ENCODE measurements at regions not wholly inside any gene's neighbourhood (a gene's known extent, or its start where the extent isn't known, plus 50 kb on each side); places are given as distances from the start of the nearest gene placed in this dataset.

DNA sequence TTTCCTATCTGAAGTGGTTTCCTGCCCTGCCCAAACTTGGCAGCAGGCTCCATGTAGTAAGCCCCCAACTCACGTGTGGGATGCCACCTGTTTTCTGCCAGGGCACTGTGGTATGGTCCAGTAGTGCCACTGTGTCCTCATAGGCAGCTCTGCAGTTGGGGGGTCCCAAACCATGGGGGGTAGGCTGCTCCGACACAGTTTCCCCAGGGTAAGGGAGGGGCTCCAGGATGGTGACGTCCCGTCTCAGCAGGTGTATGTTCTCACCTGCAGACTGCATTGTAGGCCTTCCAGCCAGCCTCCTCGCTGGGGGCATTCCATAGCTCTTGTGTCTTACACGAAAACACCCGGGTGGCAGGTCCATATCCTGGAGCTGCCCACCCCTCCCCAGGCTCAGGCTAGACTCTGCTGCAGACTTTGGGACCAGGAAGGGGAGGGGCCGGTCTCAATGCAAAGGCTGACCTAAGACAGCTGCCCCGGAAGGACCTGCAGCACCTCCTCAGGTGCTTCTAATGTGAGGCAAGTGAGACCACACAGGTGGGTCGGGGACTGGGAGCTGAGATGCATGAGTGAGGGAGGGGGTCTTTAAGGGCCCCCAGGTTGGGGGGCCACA, 330.5 kb upstream of the IRX4 start:
- TF ChIP-seq, protein P1, sequence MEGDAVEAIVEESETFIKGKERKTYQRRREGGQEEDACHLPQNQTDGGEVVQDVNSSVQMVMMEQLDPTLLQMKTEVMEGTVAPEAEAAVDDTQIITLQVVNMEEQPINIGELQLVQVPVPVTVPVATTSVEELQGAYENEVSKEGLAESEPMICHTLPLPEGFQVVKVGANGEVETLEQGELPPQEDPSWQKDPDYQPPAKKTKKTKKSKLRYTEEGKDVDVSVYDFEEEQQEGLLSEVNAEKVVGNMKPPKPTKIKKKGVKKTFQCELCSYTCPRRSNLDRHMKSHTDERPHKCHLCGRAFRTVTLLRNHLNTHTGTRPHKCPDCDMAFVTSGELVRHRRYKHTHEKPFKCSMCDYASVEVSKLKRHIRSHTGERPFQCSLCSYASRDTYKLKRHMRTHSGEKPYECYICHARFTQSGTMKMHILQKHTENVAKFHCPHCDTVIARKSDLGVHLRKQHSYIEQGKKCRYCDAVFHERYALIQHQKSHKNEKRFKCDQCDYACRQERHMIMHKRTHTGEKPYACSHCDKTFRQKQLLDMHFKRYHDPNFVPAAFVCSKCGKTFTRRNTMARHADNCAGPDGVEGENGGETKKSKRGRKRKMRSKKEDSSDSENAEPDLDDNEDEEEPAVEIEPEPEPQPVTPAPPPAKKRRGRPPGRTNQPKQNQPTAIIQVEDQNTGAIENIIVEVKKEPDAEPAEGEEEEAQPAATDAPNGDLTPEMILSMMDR (IDR thresholded peaks at IDR 0.05; ENCODE audit: poor library complexity, severe bottlenecking) = no peak
- TF ChIP-seq EP300 (conservative IDR thresholded peaks at IDR 0.05; ENCODE audit: poor library complexity, severe bottlenecking) (no peak), EZH2 (IDR thresholded peaks at IDR 0.05; ENCODE audit: borderline replicate concordance, insufficient read depth, low read length, poor library complexity, severe bottlenecking) (no peak), POLR2AphosphoS5 (IDR thresholded peaks at IDR 0.05) (no peak), TAF1 (IDR thresholded peaks at IDR 0.05; ENCODE audit: low read depth) (no peak)
- TF ChIP-seq, protein P2, sequence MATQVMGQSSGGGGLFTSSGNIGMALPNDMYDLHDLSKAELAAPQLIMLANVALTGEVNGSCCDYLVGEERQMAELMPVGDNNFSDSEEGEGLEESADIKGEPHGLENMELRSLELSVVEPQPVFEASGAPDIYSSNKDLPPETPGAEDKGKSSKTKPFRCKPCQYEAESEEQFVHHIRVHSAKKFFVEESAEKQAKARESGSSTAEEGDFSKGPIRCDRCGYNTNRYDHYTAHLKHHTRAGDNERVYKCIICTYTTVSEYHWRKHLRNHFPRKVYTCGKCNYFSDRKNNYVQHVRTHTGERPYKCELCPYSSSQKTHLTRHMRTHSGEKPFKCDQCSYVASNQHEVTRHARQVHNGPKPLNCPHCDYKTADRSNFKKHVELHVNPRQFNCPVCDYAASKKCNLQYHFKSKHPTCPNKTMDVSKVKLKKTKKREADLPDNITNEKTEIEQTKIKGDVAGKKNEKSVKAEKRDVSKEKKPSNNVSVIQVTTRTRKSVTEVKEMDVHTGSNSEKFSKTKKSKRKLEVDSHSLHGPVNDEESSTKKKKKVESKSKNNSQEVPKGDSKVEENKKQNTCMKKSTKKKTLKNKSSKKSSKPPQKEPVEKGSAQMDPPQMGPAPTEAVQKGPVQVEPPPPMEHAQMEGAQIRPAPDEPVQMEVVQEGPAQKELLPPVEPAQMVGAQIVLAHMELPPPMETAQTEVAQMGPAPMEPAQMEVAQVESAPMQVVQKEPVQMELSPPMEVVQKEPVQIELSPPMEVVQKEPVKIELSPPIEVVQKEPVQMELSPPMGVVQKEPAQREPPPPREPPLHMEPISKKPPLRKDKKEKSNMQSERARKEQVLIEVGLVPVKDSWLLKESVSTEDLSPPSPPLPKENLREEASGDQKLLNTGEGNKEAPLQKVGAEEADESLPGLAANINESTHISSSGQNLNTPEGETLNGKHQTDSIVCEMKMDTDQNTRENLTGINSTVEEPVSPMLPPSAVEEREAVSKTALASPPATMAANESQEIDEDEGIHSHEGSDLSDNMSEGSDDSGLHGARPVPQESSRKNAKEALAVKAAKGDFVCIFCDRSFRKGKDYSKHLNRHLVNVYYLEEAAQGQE (IDR thresholded peaks at IDR 0.05; ENCODE audit: borderline replicate concordance) = no peak

Data from neural cell (in vitro differentiated cells).